AG09309 (cell line): ENCODE measurements at regions not wholly inside any gene's neighbourhood (a gene's known extent, or its start where the extent isn't known, plus 50 kb on each side); places are given as distances from the start of the nearest gene placed in this dataset.

Experiments
- DNase-seq: peaks from one replicate; pipeline ENCODE4 v3.0.0-alpha.2; 2010; ENCODE audit warnings: low read depth
- H3K4me3 ChIP-seq: 2 replicates; pipeline ENCODE4 v1.5.1; 2011; ENCODE audit warnings: mild to moderate bottlenecking, low read depth, low read length, moderate library complexity; ENCODE audit not compliant: control insufficient read depth
- CTCF ChIP-seq: IDR thresholded peaks from 2 replicates; pipeline ENCODE4 v1.5.1; 2011; ENCODE audit warnings: mild to moderate bottlenecking, low read depth, low read length, inconsistent platforms; ENCODE audit not compliant: insufficient read depth, control insufficient read depth; ENCODE audit errors: missing control alignments

- peak; percentile 27 for DNase-seq
- TF ChIP-seq CTCF, result no peak
- H3K4me3 ChIP-seq, result no peak overlapping the region
Measured at GRCh38 chr2:221166292-221166691, 405.8 kb downstream of the EPHA4 start.

GRCh38 chr2:221167561-221167960 lies 404.5 kb downstream of the EPHA4 start:
- DNase-seq, result no peak
- TF ChIP-seq CTCF, result no peak

GRCh38 chr2:221169724-221170123 lies 402.4 kb downstream of the EPHA4 start:
- no peak for DNase-seq
- no peak overlapping the region for H3K4me3 ChIP-seq
- TF ChIP-seq CTCF, result no peak

More at GRCh38 chr2:221167561-221167960, 404.5 kb downstream of the EPHA4 start:
- no peak overlapping the region for H3K4me3 ChIP-seq

- H3K4me3 ChIP-seq, result no peak overlapping the region
- TF ChIP-seq CTCF, result no peak
- no peak for DNase-seq
Measured at GRCh38 chr2:221170548-221170947, 401.6 kb downstream of the EPHA4 start.

- H3K4me3 ChIP-seq, result no peak overlapping the region
- DNase-seq, result no peak
- no peak for TF ChIP-seq CTCF
Measured at GRCh38 chr2:221176667-221177066, 395.4 kb downstream of the EPHA4 start.

- no peak for TF ChIP-seq CTCF
- DNase-seq, result no peak
- H3K4me3 ChIP-seq, result no peak overlapping the region
Measured at GRCh38 chr2:221178139-221178538, 394.0 kb downstream of the EPHA4 start.

- no peak for DNase-seq
- no peak overlapping the region for H3K4me3 ChIP-seq
- no peak for TF ChIP-seq CTCF
Measured at GRCh38 chr2:221186873-221187272, 385.2 kb downstream of the EPHA4 start.
